Erythroblast (primary cell): ENCODE measurements at regions not wholly inside any gene's neighbourhood (a gene's known extent, or its start where the extent isn't known, plus 50 kb on each side); places are given as distances from the start of the nearest gene placed in this dataset.

Experiments used
- GATA1 ChIP-seq: IDR thresholded peaks from 2 replicates; pipeline ENCODE4 v1.6.1; 2011; ENCODE audit warnings: low read depth, mild to moderate bottlenecking, control low read depth, low read length, moderate library complexity
- POLR2A ChIP-seq: IDR thresholded peaks from 2 replicates; pipeline ENCODE4 v1.6.1; 2011; ENCODE audit warnings: mild to moderate bottlenecking, low read length

DNA sequence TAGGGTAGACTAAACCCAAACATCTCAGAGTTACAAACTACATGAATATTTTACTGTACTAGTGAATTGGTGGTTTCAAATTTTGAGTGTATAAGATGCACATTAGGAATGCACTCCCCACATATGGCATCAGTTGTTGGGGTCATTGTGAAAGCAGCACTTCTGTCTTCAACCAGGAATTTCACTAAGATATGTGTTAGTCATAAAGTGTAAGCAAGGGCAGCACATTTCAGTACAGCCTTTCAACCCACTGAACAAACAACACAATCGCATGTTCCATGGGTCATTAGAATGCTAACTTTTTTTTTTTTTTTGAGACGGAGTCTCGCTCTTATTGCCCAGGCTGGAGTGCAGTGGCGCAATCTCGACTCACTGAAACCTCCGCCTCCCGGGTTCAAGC is 164.1 kb upstream of the MAP2 start:
- TF ChIP-seq POLR2A (no peak), GATA1 (no peak)
